Colon (tissue), 2 donors: ENCODE measurements at regions not wholly inside any gene's neighbourhood (a gene's known extent, or its start where the extent isn't known, plus 50 kb on each side); places are given as distances from the start of the nearest gene placed in this dataset.
A peak's percentile ranks its signal among the peaks of the same experiment; 100 is the strongest.
"Not testable (repeated sequence)": the region's sequence is repeated elsewhere in the genome, so short reads cannot be mapped to it uniquely, and the experiment has no call there.

ENCODE experiments used
- FAIRE-seq: peaks from 2 replicates; lab custom pipeline; 2012; peaks lifted over from hg19 to GRCh38; lab: Jason Lieb, UNC
- donor health status: control.
- donor health status: control.

DNA sequence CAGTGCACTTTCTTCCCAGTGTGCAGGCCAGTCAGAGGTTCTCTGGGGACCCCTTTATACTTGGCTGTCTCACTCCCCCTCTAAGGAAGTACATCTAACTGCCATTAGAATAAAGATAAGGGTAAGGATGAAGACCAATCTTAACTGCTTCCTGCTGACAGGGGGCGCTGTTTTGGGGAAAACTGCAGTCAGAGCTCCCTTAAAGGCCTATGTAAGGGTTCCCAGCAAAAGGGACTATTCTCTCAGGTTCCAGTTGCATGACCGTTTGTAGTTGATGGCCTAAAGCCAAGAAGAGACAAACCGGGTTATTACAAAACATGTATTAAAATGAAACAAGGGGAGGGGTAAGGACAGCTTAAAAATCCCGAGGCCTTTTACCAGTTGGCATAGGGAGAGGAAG lies 115.6 kb upstream of the SPIN4 start:
- FAIRE-seq = no peak

GRCh38 chrX:63458981-63459380 lies 107.8 kb upstream of the SPIN4 start:
- FAIRE-seq = no peak

DNA sequence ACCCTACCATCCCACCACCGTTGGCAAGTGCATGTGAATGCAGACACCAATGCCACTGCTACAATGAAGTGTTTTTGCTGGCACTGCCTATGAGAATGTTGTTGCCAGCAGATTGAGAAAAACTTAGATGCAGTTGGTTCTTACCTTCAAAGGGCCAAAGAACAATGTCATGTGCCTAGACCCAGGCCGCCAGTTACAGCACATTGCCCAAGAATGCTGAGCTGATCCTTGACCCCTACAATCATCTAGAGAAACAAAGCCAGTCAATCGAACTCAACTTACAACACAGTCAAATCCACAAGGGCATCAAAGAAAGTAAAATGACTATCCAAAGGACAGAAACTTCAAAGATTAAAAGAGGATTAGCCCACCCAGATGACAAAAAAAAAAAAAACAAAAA lies 102.4 kb upstream of the SPIN4 start:
- FAIRE-seq = no peak

DNA sequence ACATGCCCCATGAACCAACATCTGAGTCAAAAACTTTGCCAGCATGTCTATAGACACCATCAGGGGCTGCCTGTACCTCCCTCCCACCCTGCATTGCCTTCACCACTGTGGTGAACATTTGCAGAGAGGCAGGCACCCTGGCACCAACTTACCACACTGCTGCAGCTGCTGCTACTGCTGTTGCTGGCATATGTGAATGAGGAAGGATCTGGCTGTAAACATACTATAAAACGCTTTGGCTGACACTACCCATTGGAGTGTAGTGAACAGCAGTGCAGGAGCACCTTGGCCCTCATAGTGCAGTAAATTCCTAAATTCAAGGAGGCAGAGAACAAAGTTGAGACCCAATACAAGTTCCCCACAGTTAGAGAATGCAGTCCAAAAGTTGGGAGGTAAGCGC lies 90.6 kb upstream of the SPIN4 start:
- FAIRE-seq = no peak

GRCh38 chrX:63439580-63439979 lies 88.4 kb upstream of the SPIN4 start:
- peak; percentile 79 for FAIRE-seq

GRCh38 chrX:63436865-63437264 lies 85.7 kb upstream of the SPIN4 start:
- no peak for FAIRE-seq

- FAIRE-seq = no peak
These were observed 83.5 kb upstream of the SPIN4 start for GRCh38 chrX:63434665-63435064.

GRCh38 chrX:63434206-63434605 lies 83.1 kb upstream of the SPIN4 start:
- FAIRE-seq = no peak

GRCh38 chrX:63430026-63430425 lies 78.9 kb upstream of the SPIN4 start:
- no peak for FAIRE-seq

GRCh38 chrX:63428348-63428747 lies 77.2 kb upstream of the SPIN4 start:
- FAIRE-seq = no peak

- FAIRE-seq = no peak
These were observed 75.4 kb upstream of the SPIN4 start for GRCh38 chrX:63426519-63426918.

DNA sequence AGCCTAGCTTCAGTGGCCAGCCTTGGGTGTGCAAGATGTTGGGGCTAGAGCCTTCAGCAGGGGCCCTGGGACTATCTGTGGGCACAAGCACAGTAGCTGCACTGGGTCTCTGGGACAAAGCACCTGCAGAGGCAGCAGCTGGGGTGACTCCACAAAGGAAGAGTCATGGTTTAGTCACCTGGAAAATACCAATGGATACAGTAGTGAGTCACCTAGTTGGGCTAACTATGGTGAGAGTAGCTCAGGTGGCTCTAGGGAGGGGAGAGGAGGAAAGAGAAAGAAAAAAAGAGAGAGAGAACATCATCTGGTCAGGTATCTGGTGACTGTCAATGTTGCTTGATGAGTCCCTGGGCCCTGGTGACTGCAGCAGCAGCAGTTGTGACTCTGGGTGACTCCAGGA lies 72.9 kb upstream of the SPIN4 start:
- no peak for FAIRE-seq

GRCh38 chrX:63421411-63421810 lies 70.3 kb upstream of the SPIN4 start:
- peak; percentile 28 for FAIRE-seq

- no peak for FAIRE-seq
These were observed 67.1 kb upstream of the SPIN4 start for GRCh38 chrX:63418211-63418610.

DNA sequence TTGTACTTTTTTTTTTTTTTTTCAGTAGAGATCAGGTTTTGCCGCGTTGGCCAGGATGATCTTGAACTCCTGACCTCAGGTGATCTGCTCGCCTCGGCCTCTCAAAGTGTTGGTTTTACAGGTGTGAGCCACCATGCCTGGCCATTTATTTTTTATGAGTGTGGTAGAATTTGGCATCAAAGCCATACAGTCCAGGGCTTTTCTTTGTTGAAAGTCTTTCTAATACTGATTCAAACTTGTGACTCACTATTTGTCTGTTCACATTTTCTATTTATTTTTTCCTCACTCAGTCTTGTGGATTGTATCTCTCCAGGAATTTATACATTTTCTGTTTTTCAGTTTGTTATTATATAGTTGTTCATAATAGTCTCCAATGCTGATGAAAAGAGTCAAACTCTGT lies 66.5 kb upstream of the SPIN4 start:
- FAIRE-seq = no peak

DNA sequence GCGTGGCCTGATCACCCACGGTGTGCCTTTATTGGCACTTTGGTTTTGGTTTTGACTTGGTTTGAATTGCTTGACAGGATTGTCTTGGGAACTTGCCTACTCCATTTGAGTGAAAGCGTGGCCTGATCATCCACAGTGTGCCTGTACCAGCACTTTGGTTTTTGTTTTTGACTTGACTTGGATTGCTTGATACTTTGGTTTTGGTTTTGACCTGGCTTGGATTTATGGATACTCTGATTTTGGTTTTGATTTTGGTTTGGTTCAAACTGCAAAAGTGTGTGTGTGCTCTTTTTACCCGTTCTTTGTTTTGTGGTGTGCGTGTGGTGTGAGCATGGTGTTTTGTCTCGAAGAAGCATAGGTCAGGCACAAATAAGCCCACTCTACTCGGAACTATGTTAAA lies 58.8 kb upstream of the SPIN4 start:
- FAIRE-seq = not testable (repeated sequence)

DNA sequence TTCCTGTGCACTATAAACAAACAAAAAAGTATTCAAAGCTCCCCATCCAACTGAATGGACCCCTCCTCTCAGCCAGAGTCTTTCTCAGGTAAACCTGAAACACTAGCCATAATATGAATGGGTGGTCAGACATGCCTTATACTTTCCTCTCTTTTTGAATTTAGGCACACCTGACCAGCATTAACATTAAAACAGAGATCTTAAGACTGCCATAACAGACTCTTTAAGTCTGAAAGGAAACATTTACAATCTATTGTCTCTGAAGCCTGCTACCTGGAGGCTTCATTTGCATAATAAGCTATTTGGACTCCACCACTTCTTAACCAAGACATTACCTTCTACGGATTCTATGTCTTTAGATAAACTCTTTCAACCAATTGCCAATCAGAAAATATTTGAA lies 56.9 kb upstream of the SPIN4 start:
- FAIRE-seq = no peak

- no peak for FAIRE-seq
These were observed 53.2 kb upstream of the SPIN4 start for GRCh38 chrX:63404332-63404731.

- FAIRE-seq = no peak
These were observed 51.0 kb upstream of the SPIN4 start for GRCh38 chrX:63402106-63402505.
